ENCODE measurements at regions not wholly inside any gene's neighbourhood (a gene's known extent, or its start where the extent isn't known, plus 50 kb on each side); places are given as distances from the start of the nearest gene placed in this dataset.
"Not testable (repeated sequence)": the region's sequence is repeated elsewhere in the genome, so short reads cannot be mapped to it uniquely, and the experiment has no call there.

- ChIA-PET POLR2A (no interaction called here), CTCF (no interaction called here)
- Histone ChIP-seq H3K27ac (no peak overlapping the region), H3K9me3 (no peaks in the 10 kb centered on the region), H3K4me1 (no peaks in the 10 kb centered on the region), H3K4me2 (no peak overlapping the region), H3K4me3 (no peak overlapping the region)
- ATAC-seq (no peak), DNase-seq (ENCODE audit: low read depth in 1 of 2, low spot score in 1 of 2) (no peak), FAIRE-seq (no peak)
- TF ChIP-seq CEBPB (IDR thresholded peaks at IDR 0.05) (no peak), CHD4 (IDR thresholded peaks at IDR 0.05; ENCODE audit: borderline replicate concordance) (no peak), HOXB13 (CRISPR knock-in tag; IDR thresholded peaks at IDR 0.05; ENCODE audit: low read depth) (no peak), MAZ (IDR thresholded peaks at IDR 0.05; ENCODE audit: borderline replicate concordance, low read depth, low read length) (no peak), HEYL (CRISPR knock-in tag; IDR thresholded peaks at IDR 0.05) (no peak), RNF2 (IDR thresholded peaks at IDR 0.05; ENCODE audit: borderline replicate concordance, low read depth) (no peak), KDM5A (IDR thresholded peaks at IDR 0.05) (no peak), ESRRA (IDR thresholded peaks at IDR 0.05; ENCODE audit: borderline replicate concordance, low read length) (no peak), HOXA7 (CRISPR knock-in tag; IDR thresholded peaks at IDR 0.05) (no peak), EHMT2 (IDR thresholded peaks at IDR 0.05; ENCODE audit: low read depth) (no peak)
Observed at GRCh38 chr13:88707646-88708045, 1036.5 kb downstream of the SLITRK5 start.

- WGBS (ENCODE audit: missing lambda C conversion rate) = 87% methylated on average over 22 of the region's 22 CpGs
- FAIRE-seq = no peak
- no peak for TF ChIP-seq CTCF (IDR thresholded peaks at IDR 0.05)
- no peak for TF ChIP-seq MAX (IDR thresholded peaks at IDR 0.05)
- H3K4me2 ChIP-seq = no peak overlapping the region
- H3K27ac ChIP-seq = no peak overlapping the region
- POLR2A ChIA-PET = no interaction called here
- no peaks in the 10 kb centered on the region for H3K4me1 ChIP-seq
- CTCF ChIA-PET = no interaction called here
- H3K4me3 ChIP-seq = no peak overlapping the region
- ATAC-seq = no peak
- DNase-seq (ENCODE audit: low read depth in 1 of 2, low spot score in 1 of 2) = no peak
- no peaks in the 10 kb centered on the region for H3K9me3 ChIP-seq
Observed at GRCh38 chr13:88717946-88718345, 1046.8 kb downstream of the SLITRK5 start.

GRCh38 chr13:88718781-88719180, 1047.6 kb downstream of the SLITRK5 start:
- ATAC-seq (no peak), FAIRE-seq (no peak), DNase-seq (ENCODE audit: low read depth in 1 of 2, low spot score in 1 of 2) (no peak)
- TF ChIP-seq BHLHE40 (IDR thresholded peaks at IDR 0.05; ENCODE audit: low read depth, low read length) (no peak), RNF2 (IDR thresholded peaks at IDR 0.05; ENCODE audit: borderline replicate concordance, low read depth) (no peak), CHD2 (IDR thresholded peaks at IDR 0.05; ENCODE audit: low read length, partially characterized antibody) (no peak), RAD21 (conservative IDR thresholded peaks at IDR 0.05 in 1 of 2, IDR thresholded peaks at IDR 0.05 in 1 of 2) (no peak), MAX (IDR thresholded peaks at IDR 0.05) (no peak), RFX5 (IDR thresholded peaks at IDR 0.05) (no peak), CBX8 (IDR thresholded peaks at IDR 0.05) (no peak), JUNB (IDR thresholded peaks at IDR 0.05) (no peak), MYC (IDR thresholded peaks at IDR 0.05; ENCODE audit: borderline replicate concordance, low read length) (no peak)
- ChIA-PET POLR2A (no interaction called here), CTCF (no interaction called here)
- Histone ChIP-seq H3K9me3 (no peaks in the 10 kb centered on the region), H3K4me3 (no peak overlapping the region), H3K27ac (no peak overlapping the region), H3K4me2 (no peak overlapping the region), H3K4me1 (no peaks in the 10 kb centered on the region)
- WGBS (ENCODE audit: missing lambda C conversion rate) = 21% methylated on average over 1 of the region's 1 CpG

- TF ChIP-seq EHF (CRISPR knock-in tag; IDR thresholded peaks at IDR 0.05) (no peak), REST (IDR thresholded peaks at IDR 0.05) (no peak), KDM1A (IDR thresholded peaks at IDR 0.05; ENCODE audit: low read depth) (no peak), CEBPB (IDR thresholded peaks at IDR 0.05) (no peak), JUN (IDR thresholded peaks at IDR 0.05) (no peak), MYC (IDR thresholded peaks at IDR 0.05; ENCODE audit: borderline replicate concordance, low read length) (no peak)
- WGBS (ENCODE audit: missing lambda C conversion rate) = 50% methylated on average over 2 of the region's 3 CpGs
- CTCF ChIA-PET = interaction anchor here (0.6 kb wide), 1 partner anchor 13 kb away, joined by 3 read pairs; no protein-coding TSS in a partner anchor
- DNase-seq (ENCODE audit: low read depth in 1 of 2, low spot score in 1 of 2) = no peak
- no peak for FAIRE-seq
- Histone ChIP-seq H3K9me3 (no peaks in the 10 kb centered on the region), H3K4me2 (no peak overlapping the region), H3K27ac (no peak overlapping the region), H3K4me1 (no peaks in the 10 kb centered on the region), H3K4me3 (no peak overlapping the region)
- no peak for ATAC-seq
- POLR2A ChIA-PET = no interaction called here
Observed at GRCh38 chr13:88726075-88726474, 1054.9 kb downstream of the SLITRK5 start.

GRCh38 chr13:88727236-88727635, 1056.1 kb downstream of the SLITRK5 start:
- POLR2A ChIA-PET; H3K4me3 ChIP-seq; H3K27ac ChIP-seq; H3K9me3 ChIP-seq; CTCF ChIA-PET; ATAC-seq; H3K4me1 ChIP-seq; FAIRE-seq; H3K4me2 ChIP-seq; DNase-seq (ENCODE audit: low read depth in 1 of 2, low spot score in 1 of 2): not testable (repeated sequence)
- 44% methylated on average over 7 of the region's 7 CpGs for WGBS (ENCODE audit: missing lambda C conversion rate)
